ENCODE measurements at regions not wholly inside any gene's neighbourhood (a gene's known extent, or its start where the extent isn't known, plus 50 kb on each side); places are given as distances from the start of the nearest gene placed in this dataset.

DNA sequence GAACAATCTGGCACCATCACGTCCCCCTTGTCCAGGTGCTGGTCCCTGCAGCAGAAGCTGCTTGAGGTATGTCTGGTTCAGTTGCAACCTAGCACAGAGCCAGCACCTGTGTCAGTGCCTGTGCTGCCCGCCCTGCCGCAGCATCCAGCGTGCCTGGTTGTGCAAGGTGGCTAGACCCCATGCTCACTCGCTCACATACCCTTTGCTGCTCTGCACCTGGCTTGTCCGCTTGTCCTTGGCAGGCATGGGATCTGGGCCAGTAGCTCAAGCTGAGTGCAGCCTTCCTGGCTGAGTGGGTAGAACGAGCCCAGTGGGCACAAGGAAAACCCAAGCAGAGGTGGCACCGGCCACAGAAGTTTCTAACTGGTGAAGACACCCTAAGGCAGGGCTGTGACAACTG is 314.6 kb upstream of the KYNU start:
- ChIA-PET POLR2A (interaction anchor here (0.6 kb wide), 1 partner anchor 288 kb away, joined by 3 read pairs; no protein-coding TSS in a partner anchor), CTCF (no interaction called here)
- no peak overlapping the region for H3K4me3 ChIP-seq (ENCODE audit: low read depth in 2 of 2, low read length in 2 of 2)

GRCh38 chr2:142561656-142562055 is 315.8 kb upstream of the KYNU start:
- no peaks in the 10 kb centered on the region for H3K36me3 ChIP-seq (ENCODE audit: control insufficient read depth, insufficient read depth, low read length)
- H3K27me3 ChIP-seq (ENCODE audit: control insufficient read depth, insufficient read depth, low read length): no peaks in the 10 kb centered on the region
- DNase-seq (ENCODE audit: low read depth, low spot score) (no peak), ATAC-seq (no peak)
- TF ChIP-seq SIN3A (IDR thresholded peaks at IDR 0.05; ENCODE audit: borderline replicate concordance, insufficient read depth, low read depth, low read length): no peak
- TF ChIP-seq TCF7L2 (IDR thresholded peaks at IDR 0.05; ENCODE audit: low read depth, low read length): no peak
- TF ChIP-seq, protein P1, sequence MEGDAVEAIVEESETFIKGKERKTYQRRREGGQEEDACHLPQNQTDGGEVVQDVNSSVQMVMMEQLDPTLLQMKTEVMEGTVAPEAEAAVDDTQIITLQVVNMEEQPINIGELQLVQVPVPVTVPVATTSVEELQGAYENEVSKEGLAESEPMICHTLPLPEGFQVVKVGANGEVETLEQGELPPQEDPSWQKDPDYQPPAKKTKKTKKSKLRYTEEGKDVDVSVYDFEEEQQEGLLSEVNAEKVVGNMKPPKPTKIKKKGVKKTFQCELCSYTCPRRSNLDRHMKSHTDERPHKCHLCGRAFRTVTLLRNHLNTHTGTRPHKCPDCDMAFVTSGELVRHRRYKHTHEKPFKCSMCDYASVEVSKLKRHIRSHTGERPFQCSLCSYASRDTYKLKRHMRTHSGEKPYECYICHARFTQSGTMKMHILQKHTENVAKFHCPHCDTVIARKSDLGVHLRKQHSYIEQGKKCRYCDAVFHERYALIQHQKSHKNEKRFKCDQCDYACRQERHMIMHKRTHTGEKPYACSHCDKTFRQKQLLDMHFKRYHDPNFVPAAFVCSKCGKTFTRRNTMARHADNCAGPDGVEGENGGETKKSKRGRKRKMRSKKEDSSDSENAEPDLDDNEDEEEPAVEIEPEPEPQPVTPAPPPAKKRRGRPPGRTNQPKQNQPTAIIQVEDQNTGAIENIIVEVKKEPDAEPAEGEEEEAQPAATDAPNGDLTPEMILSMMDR (IDR thresholded peaks at IDR 0.05): no peak
- no peak for TF ChIP-seq POLR2AphosphoS5 (IDR thresholded peaks at IDR 0.05; ENCODE audit: low read depth, low read length)
- CTCF ChIA-PET: no interaction called here
- in situ Hi-C loops (cut with HindIII; ENCODE audit: low pct_unique_long_range_greater_than_20kb, low sequenced_read_pairs) (no loop called here), intact Hi-C loops (cut with micrococcal nuclease; ENCODE audit: unreplicated experiment) (no loop called here)
- H3K4me3 ChIP-seq (ENCODE audit: low read depth in 2 of 2, low read length in 2 of 2): no peak overlapping the region
- no peaks in the 10 kb centered on the region for H3K4me1 ChIP-seq (ENCODE audit: control insufficient read depth, insufficient read depth, low read length)
- POLR2A ChIA-PET: no interaction called here
- no peak overlapping the region for H3K27ac ChIP-seq (ENCODE audit: low read length)
- BruUV-seq (replicated peaks): no TSS peak
- no peaks in the 10 kb centered on the region for H3K9me3 ChIP-seq (ENCODE audit: control insufficient read depth, insufficient read depth, low read depth, low read length)

More for the DNA sequence above, 314.6 kb upstream of the KYNU start:
- DNase-seq (ENCODE audit: low read depth, low spot score) (no peak), ATAC-seq (no peak)
- H3K27ac ChIP-seq (ENCODE audit: low read length): no peak overlapping the region
- no peaks in the 10 kb centered on the region for H3K9me3 ChIP-seq (ENCODE audit: control insufficient read depth, insufficient read depth, low read depth, low read length)
- no peaks in the 10 kb centered on the region for H3K4me1 ChIP-seq (ENCODE audit: control insufficient read depth, insufficient read depth, low read length)
- in situ Hi-C loops (cut with HindIII; ENCODE audit: low pct_unique_long_range_greater_than_20kb, low sequenced_read_pairs): no loop called here
- no TSS peak for BruUV-seq (replicated peaks)
- no peaks in the 10 kb centered on the region for H3K36me3 ChIP-seq (ENCODE audit: control insufficient read depth, insufficient read depth, low read length)
- intact Hi-C loops (cut with micrococcal nuclease; ENCODE audit: unreplicated experiment): no loop called here
- no peaks in the 10 kb centered on the region for H3K27me3 ChIP-seq (ENCODE audit: control insufficient read depth, insufficient read depth, low read length)
- TF ChIP-seq SIN3A (IDR thresholded peaks at IDR 0.05; ENCODE audit: borderline replicate concordance, insufficient read depth, low read depth, low read length) (no peak), POLR2AphosphoS5 (IDR thresholded peaks at IDR 0.05; ENCODE audit: low read depth, low read length) (no peak), TCF7L2 (IDR thresholded peaks at IDR 0.05; ENCODE audit: low read depth, low read length) (no peak)
- TF ChIP-seq, protein P2, sequence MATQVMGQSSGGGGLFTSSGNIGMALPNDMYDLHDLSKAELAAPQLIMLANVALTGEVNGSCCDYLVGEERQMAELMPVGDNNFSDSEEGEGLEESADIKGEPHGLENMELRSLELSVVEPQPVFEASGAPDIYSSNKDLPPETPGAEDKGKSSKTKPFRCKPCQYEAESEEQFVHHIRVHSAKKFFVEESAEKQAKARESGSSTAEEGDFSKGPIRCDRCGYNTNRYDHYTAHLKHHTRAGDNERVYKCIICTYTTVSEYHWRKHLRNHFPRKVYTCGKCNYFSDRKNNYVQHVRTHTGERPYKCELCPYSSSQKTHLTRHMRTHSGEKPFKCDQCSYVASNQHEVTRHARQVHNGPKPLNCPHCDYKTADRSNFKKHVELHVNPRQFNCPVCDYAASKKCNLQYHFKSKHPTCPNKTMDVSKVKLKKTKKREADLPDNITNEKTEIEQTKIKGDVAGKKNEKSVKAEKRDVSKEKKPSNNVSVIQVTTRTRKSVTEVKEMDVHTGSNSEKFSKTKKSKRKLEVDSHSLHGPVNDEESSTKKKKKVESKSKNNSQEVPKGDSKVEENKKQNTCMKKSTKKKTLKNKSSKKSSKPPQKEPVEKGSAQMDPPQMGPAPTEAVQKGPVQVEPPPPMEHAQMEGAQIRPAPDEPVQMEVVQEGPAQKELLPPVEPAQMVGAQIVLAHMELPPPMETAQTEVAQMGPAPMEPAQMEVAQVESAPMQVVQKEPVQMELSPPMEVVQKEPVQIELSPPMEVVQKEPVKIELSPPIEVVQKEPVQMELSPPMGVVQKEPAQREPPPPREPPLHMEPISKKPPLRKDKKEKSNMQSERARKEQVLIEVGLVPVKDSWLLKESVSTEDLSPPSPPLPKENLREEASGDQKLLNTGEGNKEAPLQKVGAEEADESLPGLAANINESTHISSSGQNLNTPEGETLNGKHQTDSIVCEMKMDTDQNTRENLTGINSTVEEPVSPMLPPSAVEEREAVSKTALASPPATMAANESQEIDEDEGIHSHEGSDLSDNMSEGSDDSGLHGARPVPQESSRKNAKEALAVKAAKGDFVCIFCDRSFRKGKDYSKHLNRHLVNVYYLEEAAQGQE (IDR thresholded peaks at IDR 0.05; ENCODE audit: insufficient read depth in 1 of 2, low read depth in 2 of 2, low read length in 1 of 2): no peak
- TF ChIP-seq, protein P1 (IDR thresholded peaks at IDR 0.05): no peak
